Adrenal gland (tissue), 9 donors: ENCODE measurements at regions not wholly inside any gene's neighbourhood (a gene's known extent, or its start where the extent isn't known, plus 50 kb on each side); places are given as distances from the start of the nearest gene placed in this dataset.
"Not testable (repeated sequence)": the region's sequence is repeated elsewhere in the genome, so short reads cannot be mapped to it uniquely, and the experiment has no call there.

Experiments used
- DNase-seq, 7 donors: peaks; one replicate each; pipeline ENCODE4 v3.0.0-alpha.2; 2019 to 2020
- H3K27ac ChIP-seq, 5 donors: fragments of 200-600 bp; sonication (generic) in 4 of 5; 1 replicate in 3 of 5; 2 replicates in 2 of 5; pipeline versions ENCODE4 v1.5.1 to v1.8.0; 2016 to 2020; ENCODE audit warnings: mild to moderate bottlenecking in 1 of 5
- H3K27me3 ChIP-seq: fragments of 200-600 bp; 2 replicates; pipeline ENCODE4 v1.8.0; 2021
- H3K36me3 ChIP-seq, 2 donors: fragments of 200-600 bp; replicated peaks in 1 of 2; 1 replicate in 1 of 2; 2 replicates in 1 of 2; pipeline versions ENCODE4 v1.5.1 to v1.8.0; 2018 to 2022
- H3K4me1 ChIP-seq, 2 donors: fragments of 200-600 bp; replicated peaks in 1 of 2; 1 replicate in 1 of 2; 2 replicates in 1 of 2; pipeline versions ENCODE4 v1.5.1 to v1.8.0; 2018 to 2021
- H3K4me3 ChIP-seq, 4 donors: fragments of 200-600 bp; sonication (generic) in 3 of 4; one replicate each; pipeline ENCODE4 v1.5.1; 2016 to 2018
- H3K9me3 ChIP-seq, 3 donors: fragments of 200-600 bp; sonication (generic) in 1 of 3; replicated peaks in 1 of 3; 1 replicate in 2 of 3; 2 replicates in 1 of 3; pipeline versions ENCODE4 v1.5.1 to v1.8.0; 2016 to 2021
- POLR2A ChIP-seq, 2 donors: fragments of 450-650 bp; IDR thresholded peaks; one replicate each; pipeline ENCODE4 v1.6.1; 2017; ENCODE audit warnings: antibody characterized with exemption in 2 of 2, mild to moderate bottlenecking in 2 of 2, moderate library complexity in 1 of 2
- WGBS, 4 donors: extraction: QIAGEN DNeasy Blood & Tissue Kit in 2 of 4; methylation state at CpG; one replicate each; pipeline versions ENCODE4 v1.1.5 to v1.1.7; 2013 to 2017; 5-methylcytosine and 5-hydroxymethylcytosine counted together
- intact Hi-C, 2 donors: fragments of 100-400 bp; cut with DNase I; formaldehyde crosslinking; loops; one replicate each; pipeline versions ENCODE4 v1.14.1 to v1.15.0; 2022 to 2023
- TF ChIP-seq, protein P1 (sequence below), 6 experiments: fragments of 450-650 bp in 4 of 6; fragments of 200-600 bp in 2 of 6; sonication (generic) in 1 of 6; IDR thresholded peaks; 1 replicate in 5 of 6; 2 replicates in 1 of 6; pipeline versions ENCODE4 v1.5.1 to v1.8.0; 2016 to 2021; ENCODE audit warnings: antibody characterized with exemption in 6 of 6, mild to moderate bottlenecking in 2 of 6, moderate library complexity in 1 of 6
- donor health status: healthy with polysubstance abuse.
- donor health status: Bipolar disorder and iron deficiency.
- donor health status: DM: yes; HTN: yes; CAD: no.
- donor health status: DM: no; HTN: no; CAD: no.
- donor health status: DM: no; HTN: no; CAD: no.

DNA sequence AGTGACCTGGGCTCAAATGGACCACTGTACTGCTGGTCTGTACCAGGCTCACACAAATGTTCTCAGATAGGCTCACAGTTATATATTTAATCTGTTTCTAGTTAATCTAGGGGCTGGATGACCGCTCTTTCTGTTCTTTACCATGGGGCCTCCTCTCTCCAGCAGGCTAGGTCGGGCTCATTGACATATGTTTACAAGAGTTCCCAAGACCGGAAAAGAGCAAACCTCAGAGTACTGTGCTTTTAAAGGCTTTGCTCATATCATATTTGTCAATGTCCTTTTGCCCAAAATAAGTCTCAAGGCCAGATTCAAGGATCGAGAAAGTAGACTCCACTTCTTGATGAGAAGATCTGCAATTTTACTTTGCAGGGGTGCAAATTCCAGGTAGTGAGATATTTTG lies 348.0 kb upstream of the EPHA6 start:
- Histone ChIP-seq H3K4me1 (no peaks in the 10 kb centered on the region), H3K4me3 (no peak overlapping the region), H3K9me3 (no peaks in the 10 kb centered on the region), H3K27ac (no peak overlapping the region), H3K36me3 (no peaks in the 10 kb centered on the region), H3K27me3 (no peaks in the 10 kb centered on the region)
- intact Hi-C loops, result no loop called here
- TF ChIP-seq POLR2A (IDR thresholded peaks at IDR 0.05), result no peak
- TF ChIP-seq, protein P1, sequence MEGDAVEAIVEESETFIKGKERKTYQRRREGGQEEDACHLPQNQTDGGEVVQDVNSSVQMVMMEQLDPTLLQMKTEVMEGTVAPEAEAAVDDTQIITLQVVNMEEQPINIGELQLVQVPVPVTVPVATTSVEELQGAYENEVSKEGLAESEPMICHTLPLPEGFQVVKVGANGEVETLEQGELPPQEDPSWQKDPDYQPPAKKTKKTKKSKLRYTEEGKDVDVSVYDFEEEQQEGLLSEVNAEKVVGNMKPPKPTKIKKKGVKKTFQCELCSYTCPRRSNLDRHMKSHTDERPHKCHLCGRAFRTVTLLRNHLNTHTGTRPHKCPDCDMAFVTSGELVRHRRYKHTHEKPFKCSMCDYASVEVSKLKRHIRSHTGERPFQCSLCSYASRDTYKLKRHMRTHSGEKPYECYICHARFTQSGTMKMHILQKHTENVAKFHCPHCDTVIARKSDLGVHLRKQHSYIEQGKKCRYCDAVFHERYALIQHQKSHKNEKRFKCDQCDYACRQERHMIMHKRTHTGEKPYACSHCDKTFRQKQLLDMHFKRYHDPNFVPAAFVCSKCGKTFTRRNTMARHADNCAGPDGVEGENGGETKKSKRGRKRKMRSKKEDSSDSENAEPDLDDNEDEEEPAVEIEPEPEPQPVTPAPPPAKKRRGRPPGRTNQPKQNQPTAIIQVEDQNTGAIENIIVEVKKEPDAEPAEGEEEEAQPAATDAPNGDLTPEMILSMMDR (IDR thresholded peaks at IDR 0.05), result no peak
- no peak for DNase-seq
- 50 to 57% (median 55%) methylated on average over 4 of the region's 4 CpGs for WGBS, 4 donors

DNA sequence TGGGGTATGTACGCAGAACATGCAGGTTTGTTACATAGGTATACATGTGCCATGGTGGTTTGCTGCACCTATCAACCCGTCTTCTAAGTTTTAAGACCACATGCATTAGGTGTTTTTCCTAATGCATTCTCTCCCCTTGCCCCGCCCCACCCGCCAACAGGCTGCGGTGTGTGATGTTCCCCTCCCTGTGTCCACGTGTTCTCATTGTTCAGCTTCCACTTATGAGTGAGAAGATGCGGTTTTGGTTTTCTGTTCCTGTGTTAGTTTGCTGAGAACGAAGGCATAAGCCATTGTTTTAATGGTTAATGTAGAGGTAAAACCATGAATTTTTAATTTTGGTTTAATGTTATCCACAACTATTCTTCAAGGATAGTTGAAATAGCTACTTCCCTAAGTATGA lies 346.8 kb upstream of the EPHA6 start:
- no peaks in the 10 kb centered on the region for H3K9me3 ChIP-seq
- no peaks in the 10 kb centered on the region for H3K4me1 ChIP-seq
- DNase-seq, result no peak
- no peak for TF ChIP-seq POLR2A (IDR thresholded peaks at IDR 0.05)
- TF ChIP-seq, protein P1 (IDR thresholded peaks at IDR 0.05), result no peak
- no peak overlapping the region for H3K27ac ChIP-seq
- no peaks in the 10 kb centered on the region for H3K27me3 ChIP-seq
- intact Hi-C loops, result no loop called here
- H3K4me3 ChIP-seq, result no peak overlapping the region
- no peaks in the 10 kb centered on the region for H3K36me3 ChIP-seq
- 81 to 86% (median 82%) methylated on average over 8 of the region's 8 CpGs for WGBS, 4 donors

DNA sequence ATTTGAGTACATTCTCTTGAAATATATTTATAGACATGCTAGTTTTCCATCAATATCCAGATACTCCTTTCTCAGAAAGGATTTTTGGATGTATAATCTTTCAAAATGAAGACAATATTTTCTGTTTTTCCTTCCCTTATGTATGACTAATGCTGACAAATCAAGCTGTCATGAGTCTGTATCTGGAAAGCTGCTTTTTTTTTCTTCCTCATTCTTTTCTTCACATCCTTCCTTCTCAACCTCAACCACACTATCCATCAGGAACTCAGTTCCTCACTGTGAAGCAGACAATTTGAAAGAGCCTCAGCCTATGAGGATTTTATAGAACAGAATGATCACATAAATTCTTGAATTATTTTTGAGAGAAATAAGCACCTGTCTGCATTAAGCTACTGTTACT lies 335.9 kb upstream of the EPHA6 start:
- intact Hi-C loops, result no loop called here
- DNase-seq, result no peak

DNA sequence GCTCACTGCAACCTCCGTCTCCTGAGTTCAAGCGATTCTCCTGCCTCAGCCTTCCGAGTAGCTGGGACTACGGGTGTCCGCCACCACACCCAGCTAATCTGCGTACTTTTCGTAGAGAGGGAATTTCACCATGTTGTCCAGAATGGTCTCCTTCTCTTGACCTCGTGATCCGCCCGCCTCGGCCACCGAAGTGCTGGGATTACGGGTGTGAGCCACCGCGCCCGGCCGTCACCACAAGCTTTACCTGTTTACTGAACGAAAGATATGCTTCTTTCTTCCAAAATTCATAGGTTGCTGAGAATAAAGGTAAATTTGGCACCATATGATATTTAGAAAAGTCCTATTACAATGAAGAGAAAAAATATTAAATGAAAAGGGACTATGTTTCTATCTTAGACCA lies 333.5 kb upstream of the EPHA6 start:
- WGBS, 4 donors, result 87 to 92% (median 89%) methylated on average over 17 to 18 of the region's 18 CpGs
- Histone ChIP-seq H3K27me3 (no peaks in the 10 kb centered on the region), H3K4me3 (no peak overlapping the region), H3K9me3 (no peaks in the 10 kb centered on the region), H3K27ac (no peak overlapping the region), H3K36me3 (no peaks in the 10 kb centered on the region), H3K4me1 (no peaks in the 10 kb centered on the region)
- TF ChIP-seq, protein P1 (IDR thresholded peaks at IDR 0.05), result no peak
- TF ChIP-seq POLR2A (IDR thresholded peaks at IDR 0.05), result no peak
- no peak for DNase-seq
- intact Hi-C loops, result no loop called here

More for the DNA sequence above, 335.9 kb upstream of the EPHA6 start:
- Histone ChIP-seq H3K4me1 (no peaks in the 10 kb centered on the region), H3K36me3 (no peaks in the 10 kb centered on the region), H3K27ac (no peak overlapping the region), H3K27me3 (no peaks in the 10 kb centered on the region), H3K4me3 (no peak overlapping the region), H3K9me3 (no peaks in the 10 kb centered on the region)
- TF ChIP-seq POLR2A (IDR thresholded peaks at IDR 0.05), result no peak
- TF ChIP-seq, protein P1 (IDR thresholded peaks at IDR 0.05), result no peak

DNA sequence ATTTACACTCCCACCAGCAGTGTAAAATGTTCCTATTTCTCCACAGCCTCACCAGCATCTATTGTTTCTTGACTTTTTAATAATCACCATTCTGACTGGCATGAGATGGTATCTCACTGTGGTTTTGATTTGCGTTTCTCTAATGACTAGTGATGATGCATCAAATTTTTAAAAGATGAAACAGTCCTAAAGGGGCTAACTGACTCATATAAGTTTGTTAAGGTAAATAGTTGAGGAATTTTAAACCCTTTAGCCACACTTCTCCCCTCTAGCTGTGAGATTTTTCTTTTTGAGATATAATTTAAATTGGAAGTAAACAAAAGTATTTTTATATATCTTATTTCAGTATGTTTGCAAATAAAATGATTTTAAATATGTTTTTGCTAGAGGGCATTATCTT lies 331.2 kb upstream of the EPHA6 start:
- WGBS, 4 donors, result 58 to 74% (median 66%) methylated on average over 1 of the region's 1 CpG
- DNase-seq, H3K4me3 ChIP-seq, H3K36me3 ChIP-seq, H3K9me3 ChIP-seq, H3K4me1 ChIP-seq, intact Hi-C loops, H3K27me3 ChIP-seq, H3K27ac ChIP-seq: not testable (repeated sequence)
